DND-41 (cell line): ENCODE measurements at regions not wholly inside any gene's neighbourhood (a gene's known extent, or its start where the extent isn't known, plus 50 kb on each side); places are given as distances from the start of the nearest gene placed in this dataset.

Experiments
- CTCF ChIP-seq: IDR thresholded peaks from 2 replicates; pipeline ENCODE4 v1.5.1; 2012; ENCODE audit warnings: borderline replicate concordance, low read length, moderate library complexity, mild to moderate bottlenecking; ENCODE audit not compliant: poor library complexity, severe bottlenecking; ENCODE audit errors: extremely low read depth
- EZH2 ChIP-seq: IDR thresholded peaks from 3 replicates; pipeline ENCODE4 v1.6.1; 2012; ENCODE audit warnings: borderline replicate concordance, low read depth, mild to moderate bottlenecking, moderate library complexity, low read length, inconsistent platforms; ENCODE audit not compliant: severe bottlenecking

GRCh38 chr15:70158309-70159000, 60.7 kb upstream of the TLE3 start:
- TF ChIP-seq CTCF (no peak), EZH2 (no peak)
